HepG2 (cell line): ENCODE measurements at regions not wholly inside any gene's neighbourhood (a gene's known extent, or its start where the extent isn't known, plus 50 kb on each side); places are given as distances from the start of the nearest gene placed in this dataset.

Experiments used
- AHDC1 ChIP-seq: sonication (generic); formaldehyde crosslinking; IDR thresholded peaks from 2 replicates; pipeline ENCODE4 v1.5.1; 2020; ENCODE audit warnings: mild to moderate bottlenecking, missing genetic modification reagents, borderline replicate concordance
- BCLAF1 ChIP-seq: fragments of 450-650 bp; IDR thresholded peaks from 2 replicates; pipeline ENCODE4 v1.6.1; 2017; ENCODE audit warnings: mild to moderate bottlenecking
- MLLT10 ChIP-seq: sonication (generic); formaldehyde crosslinking; IDR thresholded peaks from 2 replicates; pipeline ENCODE4 v1.4.0; 2020; ENCODE audit warnings: missing genetic modification reagents
- NBN ChIP-seq: fragments of 450-650 bp; conservative IDR thresholded peaks from 2 replicates; pipeline ENCODE4 v1.6.1; 2017
- NCOA1 ChIP-seq: sonication (generic); formaldehyde crosslinking; IDR thresholded peaks from 2 replicates; pipeline ENCODE4 v1.9.0; 2021; ENCODE audit warnings: missing genetic modification reagents
- ZNF264 ChIP-seq: sonication (generic); formaldehyde crosslinking; IDR thresholded peaks from 2 replicates; pipeline ENCODE4 v1.4.0; 2020; ENCODE audit warnings: missing genetic modification reagents
- ZNF776 ChIP-seq: sonication (generic); formaldehyde crosslinking; IDR thresholded peaks from 2 replicates; pipeline ENCODE4 v1.4.0; 2020; ENCODE audit warnings: mild to moderate bottlenecking, missing genetic modification reagents

- no peak for TF ChIP-seq AHDC1 (CRISPR knock-in tag)
- TF ChIP-seq NCOA1: no peak
- no peak for TF ChIP-seq ZNF776 (CRISPR knock-in tag)
- no peak for TF ChIP-seq NBN
- no peak for TF ChIP-seq BCLAF1
- no peak for TF ChIP-seq MLLT10 (CRISPR knock-in tag)
- TF ChIP-seq ZNF264 (CRISPR knock-in tag): no peak
Measured at GRCh38 chr18:41060967-41061366, 894.1 kb upstream of the PIK3C3 start (continued).
